ENCODE measurements at regions not wholly inside any gene's neighbourhood (a gene's known extent, or its start where the extent isn't known, plus 50 kb on each side); places are given as distances from the start of the nearest gene placed in this dataset.
"Not testable (repeated sequence)": the region's sequence is repeated elsewhere in the genome, so short reads cannot be mapped to it uniquely, and the experiment has no call there.

GRCh38 chr3:6452974-6453373, 407.9 kb upstream of the GRM7 start:
- Histone ChIP-seq H3K27ac (ENCODE audit: low read depth in 2 of 2, low read length in 2 of 2) (no peak overlapping the region), H3K9me3 (ENCODE audit: control insufficient read depth in 2 of 2, low read length in 2 of 2) (no peaks in the 10 kb centered on the region), H3K36me3 (ENCODE audit: control insufficient read depth in 2 of 2, insufficient read depth in 2 of 2, low read length in 2 of 2) (no peaks in the 10 kb centered on the region)

DNA sequence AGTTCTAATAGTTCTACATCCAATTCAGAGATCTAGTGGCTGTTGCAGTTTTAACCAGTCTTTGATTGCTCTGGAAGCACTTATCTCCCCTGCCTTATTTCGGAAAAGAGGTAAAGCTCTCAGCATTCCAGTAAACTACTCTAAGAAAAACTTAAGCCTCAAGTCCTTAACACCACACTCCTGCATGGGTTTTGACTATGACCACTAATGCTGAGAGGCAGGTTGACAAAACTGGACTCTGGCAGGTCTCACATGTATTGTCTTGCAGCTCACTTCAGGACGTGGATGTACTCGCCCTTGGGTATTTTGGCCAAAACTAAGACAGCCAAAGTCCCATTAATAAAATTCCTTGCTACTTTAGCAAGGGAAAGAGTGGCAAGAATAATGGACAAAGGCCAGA, 405.9 kb upstream of the GRM7 start:
- no peaks in the 10 kb centered on the region for H3K36me3 ChIP-seq (ENCODE audit: control insufficient read depth in 2 of 2, insufficient read depth in 2 of 2, low read length in 2 of 2)

More at GRCh38 chr3:6452974-6453373, 407.9 kb upstream of the GRM7 start:
- no peak overlapping the region for H3K4me3 ChIP-seq (ENCODE audit: low read length in 2 of 2)
- H3K9ac ChIP-seq (ENCODE audit: low read depth in 1 of 2, low read length in 2 of 2), result no peak overlapping the region
- H3K27me3 ChIP-seq (ENCODE audit: control insufficient read depth in 2 of 2, insufficient read depth in 2 of 2, low read length in 2 of 2), result no peaks in the 10 kb centered on the region
- H3K4me1 ChIP-seq (ENCODE audit: control insufficient read depth in 2 of 2, insufficient read depth in 2 of 2, low read length in 2 of 2), result no peaks in the 10 kb centered on the region

GRCh38 chr3:6467186-6467585, 393.7 kb upstream of the GRM7 start:
- H3K36me3 ChIP-seq (ENCODE audit: control insufficient read depth in 2 of 2, insufficient read depth in 2 of 2, low read length in 2 of 2), result no peaks in the 10 kb centered on the region
- no peak overlapping the region for H3K27ac ChIP-seq (ENCODE audit: low read depth in 2 of 2, low read length in 2 of 2)
- no peak overlapping the region for H3K4me3 ChIP-seq (ENCODE audit: low read length in 2 of 2)
- no peaks in the 10 kb centered on the region for H3K4me1 ChIP-seq (ENCODE audit: control insufficient read depth in 2 of 2, insufficient read depth in 2 of 2, low read length in 2 of 2)
- H3K9me3 ChIP-seq (ENCODE audit: control insufficient read depth in 2 of 2, low read length in 2 of 2), result no peaks in the 10 kb centered on the region
- no peaks in the 10 kb centered on the region for H3K27me3 ChIP-seq (ENCODE audit: control insufficient read depth in 2 of 2, insufficient read depth in 2 of 2, low read length in 2 of 2)
- no peak overlapping the region for H3K9ac ChIP-seq (ENCODE audit: low read depth in 1 of 2, low read length in 2 of 2)

More for the DNA sequence above, 405.9 kb upstream of the GRM7 start:
- H3K9ac ChIP-seq (ENCODE audit: low read depth in 1 of 2, low read length in 2 of 2), result no peak overlapping the region
- H3K27ac ChIP-seq (ENCODE audit: low read depth in 2 of 2, low read length in 2 of 2), result no peak overlapping the region
- H3K27me3 ChIP-seq (ENCODE audit: control insufficient read depth in 2 of 2, insufficient read depth in 2 of 2, low read length in 2 of 2), result no peaks in the 10 kb centered on the region
- no peak overlapping the region for H3K4me3 ChIP-seq (ENCODE audit: low read length in 2 of 2)
- no peaks in the 10 kb centered on the region for H3K9me3 ChIP-seq (ENCODE audit: control insufficient read depth in 2 of 2, low read length in 2 of 2)
- H3K4me1 ChIP-seq (ENCODE audit: control insufficient read depth in 2 of 2, insufficient read depth in 2 of 2, low read length in 2 of 2), result no peaks in the 10 kb centered on the region

- H3K9ac ChIP-seq (ENCODE audit: low read depth in 1 of 2, low read length in 2 of 2), result no peak overlapping the region
- no peaks in the 10 kb centered on the region for H3K4me1 ChIP-seq (ENCODE audit: control insufficient read depth in 2 of 2, insufficient read depth in 2 of 2, low read length in 2 of 2)
- no peaks in the 10 kb centered on the region for H3K9me3 ChIP-seq (ENCODE audit: control insufficient read depth in 2 of 2, low read length in 2 of 2)
- no peak overlapping the region for H3K27ac ChIP-seq (ENCODE audit: low read depth in 2 of 2, low read length in 2 of 2)
- H3K36me3 ChIP-seq (ENCODE audit: control insufficient read depth in 2 of 2, insufficient read depth in 2 of 2, low read length in 2 of 2), result no peaks in the 10 kb centered on the region
- H3K4me3 ChIP-seq (ENCODE audit: low read length in 2 of 2), result no peak overlapping the region
- H3K27me3 ChIP-seq (ENCODE audit: control insufficient read depth in 2 of 2, insufficient read depth in 2 of 2, low read length in 2 of 2), result no peaks in the 10 kb centered on the region
Measured at GRCh38 chr3:6468589-6468988, 392.3 kb upstream of the GRM7 start.

GRCh38 chr3:6471744-6472143, 389.2 kb upstream of the GRM7 start:
- no peaks in the 10 kb centered on the region for H3K36me3 ChIP-seq (ENCODE audit: control insufficient read depth in 2 of 2, insufficient read depth in 2 of 2, low read length in 2 of 2)
- no peaks in the 10 kb centered on the region for H3K27me3 ChIP-seq (ENCODE audit: control insufficient read depth in 2 of 2, insufficient read depth in 2 of 2, low read length in 2 of 2)
- no peak overlapping the region for H3K4me3 ChIP-seq (ENCODE audit: low read length in 2 of 2)
- H3K27ac ChIP-seq (ENCODE audit: low read depth in 2 of 2, low read length in 2 of 2), result no peak overlapping the region
- no peaks in the 10 kb centered on the region for H3K4me1 ChIP-seq (ENCODE audit: control insufficient read depth in 2 of 2, insufficient read depth in 2 of 2, low read length in 2 of 2)
- H3K9me3 ChIP-seq (ENCODE audit: control insufficient read depth in 2 of 2, low read length in 2 of 2), result no peaks in the 10 kb centered on the region
- no peak overlapping the region for H3K9ac ChIP-seq (ENCODE audit: low read depth in 1 of 2, low read length in 2 of 2)

GRCh38 chr3:6490487-6491327, 370.2 kb upstream of the GRM7 start:
- H3K27me3 ChIP-seq (ENCODE audit: control insufficient read depth in 2 of 2, insufficient read depth in 2 of 2, low read length in 2 of 2); H3K4me1 ChIP-seq (ENCODE audit: control insufficient read depth in 2 of 2, insufficient read depth in 2 of 2, low read length in 2 of 2); H3K4me3 ChIP-seq (ENCODE audit: low read length in 2 of 2); H3K9ac ChIP-seq (ENCODE audit: low read depth in 1 of 2, low read length in 2 of 2); H3K36me3 ChIP-seq (ENCODE audit: control insufficient read depth in 2 of 2, insufficient read depth in 2 of 2, low read length in 2 of 2); H3K27ac ChIP-seq (ENCODE audit: low read depth in 2 of 2, low read length in 2 of 2); H3K9me3 ChIP-seq (ENCODE audit: control insufficient read depth in 2 of 2, low read length in 2 of 2): not testable (repeated sequence)

DNA sequence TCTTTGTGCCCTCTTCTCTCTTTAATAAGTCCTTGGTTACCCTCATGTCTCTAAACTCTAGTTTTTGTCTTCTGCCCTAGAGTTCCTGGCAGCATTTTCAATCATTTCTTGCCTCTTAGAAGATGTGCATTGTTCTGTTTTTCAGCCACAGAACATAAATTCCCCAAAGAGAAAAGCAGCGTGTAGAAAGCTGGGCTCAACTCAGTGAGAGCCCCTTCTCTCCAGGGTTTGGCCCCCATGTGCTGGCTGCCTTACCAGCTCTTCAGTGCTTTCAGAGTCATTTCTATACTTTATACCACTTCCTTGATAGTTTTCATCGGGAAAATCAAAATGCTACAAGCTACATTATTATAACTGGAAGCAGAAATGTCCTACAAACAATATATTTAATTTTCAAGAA, 369.1 kb upstream of the GRM7 start:
- Histone ChIP-seq H3K27ac (ENCODE audit: low read depth in 2 of 2, low read length in 2 of 2) (no peak overlapping the region), H3K9me3 (ENCODE audit: control insufficient read depth in 2 of 2, low read length in 2 of 2) (no peaks in the 10 kb centered on the region), H3K36me3 (ENCODE audit: control insufficient read depth in 2 of 2, insufficient read depth in 2 of 2, low read length in 2 of 2) (no peaks in the 10 kb centered on the region), H3K4me3 (ENCODE audit: low read length in 2 of 2) (no peak overlapping the region), H3K9ac (ENCODE audit: low read depth in 1 of 2, low read length in 2 of 2) (no peak overlapping the region), H3K4me1 (ENCODE audit: control insufficient read depth in 2 of 2, insufficient read depth in 2 of 2, low read length in 2 of 2) (no peaks in the 10 kb centered on the region), H3K27me3 (ENCODE audit: control insufficient read depth in 2 of 2, insufficient read depth in 2 of 2, low read length in 2 of 2) (no peaks in the 10 kb centered on the region)

GRCh38 chr3:6492306-6492705, 368.6 kb upstream of the GRM7 start:
- no peak overlapping the region for H3K9ac ChIP-seq (ENCODE audit: low read depth in 1 of 2, low read length in 2 of 2)
- H3K27me3 ChIP-seq (ENCODE audit: control insufficient read depth in 2 of 2, insufficient read depth in 2 of 2, low read length in 2 of 2), result no peaks in the 10 kb centered on the region
- H3K36me3 ChIP-seq (ENCODE audit: control insufficient read depth in 2 of 2, insufficient read depth in 2 of 2, low read length in 2 of 2), result no peaks in the 10 kb centered on the region
- H3K27ac ChIP-seq (ENCODE audit: low read depth in 2 of 2, low read length in 2 of 2), result no peak overlapping the region
- no peaks in the 10 kb centered on the region for H3K4me1 ChIP-seq (ENCODE audit: control insufficient read depth in 2 of 2, insufficient read depth in 2 of 2, low read length in 2 of 2)
- H3K4me3 ChIP-seq (ENCODE audit: low read length in 2 of 2), result no peak overlapping the region
- no peaks in the 10 kb centered on the region for H3K9me3 ChIP-seq (ENCODE audit: control insufficient read depth in 2 of 2, low read length in 2 of 2)

- H3K9me3 ChIP-seq (ENCODE audit: control insufficient read depth in 2 of 2, low read length in 2 of 2); H3K4me3 ChIP-seq (ENCODE audit: low read length in 2 of 2); H3K9ac ChIP-seq (ENCODE audit: low read depth in 1 of 2, low read length in 2 of 2); H3K27me3 ChIP-seq (ENCODE audit: control insufficient read depth in 2 of 2, insufficient read depth in 2 of 2, low read length in 2 of 2); H3K27ac ChIP-seq (ENCODE audit: low read depth in 2 of 2, low read length in 2 of 2); H3K36me3 ChIP-seq (ENCODE audit: control insufficient read depth in 2 of 2, insufficient read depth in 2 of 2, low read length in 2 of 2); H3K4me1 ChIP-seq (ENCODE audit: control insufficient read depth in 2 of 2, insufficient read depth in 2 of 2, low read length in 2 of 2): not testable (repeated sequence)
Measured at GRCh38 chr3:6498944-6499343, 362.0 kb upstream of the GRM7 start.

GRCh38 chr3:6504347-6504746, 356.6 kb upstream of the GRM7 start:
- Histone ChIP-seq H3K27ac (ENCODE audit: low read depth in 2 of 2, low read length in 2 of 2) (no peak overlapping the region), H3K36me3 (ENCODE audit: control insufficient read depth in 2 of 2, insufficient read depth in 2 of 2, low read length in 2 of 2) (no peaks in the 10 kb centered on the region), H3K4me3 (ENCODE audit: low read length in 2 of 2) (no peak overlapping the region), H3K9ac (ENCODE audit: low read depth in 1 of 2, low read length in 2 of 2) (no peak overlapping the region), H3K4me1 (ENCODE audit: control insufficient read depth in 2 of 2, insufficient read depth in 2 of 2, low read length in 2 of 2) (no peaks in the 10 kb centered on the region), H3K27me3 (ENCODE audit: control insufficient read depth in 2 of 2, insufficient read depth in 2 of 2, low read length in 2 of 2) (no peaks in the 10 kb centered on the region), H3K9me3 (ENCODE audit: control insufficient read depth in 2 of 2, low read length in 2 of 2) (no peaks in the 10 kb centered on the region)

Data from mucosa of rectum (tissue), 2 donors.